ENCODE measurements at regions not wholly inside any gene's neighbourhood (a gene's known extent, or its start where the extent isn't known, plus 50 kb on each side); places are given as distances from the start of the nearest gene placed in this dataset.

GRCh38 chr1:219313961-219314360 lies 140.3 kb downstream of the LYPLAL1 start:
- no peak for DNase-seq (ENCODE audit: low read depth in 2 of 2)

- DNase-seq (ENCODE audit: low read depth in 2 of 2), result no peak
These were observed 139.3 kb downstream of the LYPLAL1 start for GRCh38 chr1:219312967-219313366.

GRCh38 chr1:219310181-219310728 lies 136.6 kb downstream of the LYPLAL1 start:
- DNase-seq (ENCODE audit: low read depth in 2 of 2), result no peak

- no peak for DNase-seq (ENCODE audit: low read depth in 2 of 2)
These were observed 134.7 kb downstream of the LYPLAL1 start for GRCh38 chr1:219308367-219308766.

GRCh38 chr1:219304227-219305226 lies 130.8 kb downstream of the LYPLAL1 start:
- DNase-seq (ENCODE audit: low read depth in 2 of 2), result no peak

GRCh38 chr1:219302697-219303096 lies 129.0 kb downstream of the LYPLAL1 start:
- no peak for DNase-seq (ENCODE audit: low read depth in 2 of 2)

- DNase-seq (ENCODE audit: low read depth in 2 of 2), result no peak
These were observed 125.7 kb downstream of the LYPLAL1 start for GRCh38 chr1:219299420-219299819.

GRCh38 chr1:219298571-219299148 lies 125.0 kb downstream of the LYPLAL1 start:
- DNase-seq (ENCODE audit: low read depth in 2 of 2), result no peak

- DNase-seq (ENCODE audit: low read depth in 2 of 2), result no peak
These were observed 123.0 kb downstream of the LYPLAL1 start for GRCh38 chr1:219296430-219297355.

GRCh38 chr1:219294251-219294650 lies 120.6 kb downstream of the LYPLAL1 start:
- no peak for DNase-seq (ENCODE audit: low read depth in 2 of 2)

GRCh38 chr1:219293410-219293809 lies 119.7 kb downstream of the LYPLAL1 start:
- no peak for DNase-seq (ENCODE audit: low read depth in 2 of 2)

- DNase-seq (ENCODE audit: low read depth in 2 of 2), result no peak
These were observed 119.3 kb downstream of the LYPLAL1 start for GRCh38 chr1:219292999-219293398.

- DNase-seq (ENCODE audit: low read depth in 2 of 2), result no peak
These were observed 118.7 kb downstream of the LYPLAL1 start for GRCh38 chr1:219292341-219292740.

GRCh38 chr1:219289171-219289570 lies 115.5 kb downstream of the LYPLAL1 start:
- no peak for DNase-seq (ENCODE audit: low read depth in 2 of 2)

- DNase-seq (ENCODE audit: low read depth in 2 of 2), result no peak
These were observed 109.9 kb downstream of the LYPLAL1 start for GRCh38 chr1:219283541-219283940.

GRCh38 chr1:219281831-219282230 lies 108.2 kb downstream of the LYPLAL1 start:
- DNase-seq (ENCODE audit: low read depth in 2 of 2), result no peak

GRCh38 chr1:219279017-219279770 lies 105.5 kb downstream of the LYPLAL1 start:
- no peak for DNase-seq (ENCODE audit: low read depth in 2 of 2)

- no peak for DNase-seq (ENCODE audit: low read depth in 2 of 2)
These were observed 104.6 kb downstream of the LYPLAL1 start for GRCh38 chr1:219278288-219278687.

- no peak for DNase-seq (ENCODE audit: low read depth in 2 of 2)
These were observed 103.8 kb downstream of the LYPLAL1 start for GRCh38 chr1:219277304-219278105.

Measured in stimulated activated CD8-positive, alpha-beta memory T cell treated with anti-CD3 and anti-CD28 coated beads, Interleukin-7, amount 100 ng/mL, for 1 hour (primary cell).